C4-2B (cell line): ENCODE measurements at regions not wholly inside any gene's neighbourhood (a gene's known extent, or its start where the extent isn't known, plus 50 kb on each side); places are given as distances from the start of the nearest gene placed in this dataset.

ENCODE experiments used
- H3K27ac ChIP-seq: fragments of 450-650 bp; 2 replicates; pipeline ENCODE4 v1.5.1; 2017
- ZFX ChIP-seq: fragments of 450-650 bp; IDR thresholded peaks from 2 replicates; pipeline ENCODE4 v1.6.1; 2017
- TF ChIP-seq, protein P1 (sequence below): fragments of 450-650 bp; conservative IDR thresholded peaks from 2 replicates; pipeline ENCODE4 v1.5.1; 2017; ENCODE audit warnings: mild to moderate bottlenecking

DNA sequence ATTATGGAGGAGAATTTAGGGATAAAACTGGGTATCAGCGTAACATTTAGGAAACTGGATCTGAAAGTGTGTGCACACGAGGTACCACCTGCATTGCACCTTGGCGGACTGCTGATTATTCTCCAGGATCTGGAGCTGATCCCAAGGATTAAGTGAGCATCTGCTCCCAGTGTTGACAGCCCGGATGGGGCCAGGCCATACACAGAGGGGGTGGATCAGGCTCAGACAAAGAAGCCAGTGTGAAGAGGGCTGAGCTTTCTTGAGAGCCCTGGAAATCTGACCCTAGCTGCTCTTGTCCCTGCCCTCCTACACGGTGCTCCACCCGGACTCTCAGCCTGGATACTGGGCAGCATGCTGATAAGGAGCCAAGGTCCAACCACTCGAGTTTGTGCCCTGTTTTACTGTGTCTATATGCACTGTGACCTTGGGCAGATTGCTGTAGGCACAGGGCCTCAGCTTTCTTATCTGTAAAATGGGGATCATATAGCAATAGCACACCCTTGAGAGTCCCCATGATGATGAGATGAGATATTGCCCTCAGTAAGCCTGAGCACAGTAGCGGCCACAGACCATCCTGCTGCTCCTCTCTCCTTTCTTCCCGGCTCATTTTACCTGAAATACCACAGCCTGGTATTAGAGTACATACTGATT, 396.8 kb upstream of the CELF4 start:
- H3K27ac ChIP-seq, result no peak overlapping the region
- TF ChIP-seq, protein P1, sequence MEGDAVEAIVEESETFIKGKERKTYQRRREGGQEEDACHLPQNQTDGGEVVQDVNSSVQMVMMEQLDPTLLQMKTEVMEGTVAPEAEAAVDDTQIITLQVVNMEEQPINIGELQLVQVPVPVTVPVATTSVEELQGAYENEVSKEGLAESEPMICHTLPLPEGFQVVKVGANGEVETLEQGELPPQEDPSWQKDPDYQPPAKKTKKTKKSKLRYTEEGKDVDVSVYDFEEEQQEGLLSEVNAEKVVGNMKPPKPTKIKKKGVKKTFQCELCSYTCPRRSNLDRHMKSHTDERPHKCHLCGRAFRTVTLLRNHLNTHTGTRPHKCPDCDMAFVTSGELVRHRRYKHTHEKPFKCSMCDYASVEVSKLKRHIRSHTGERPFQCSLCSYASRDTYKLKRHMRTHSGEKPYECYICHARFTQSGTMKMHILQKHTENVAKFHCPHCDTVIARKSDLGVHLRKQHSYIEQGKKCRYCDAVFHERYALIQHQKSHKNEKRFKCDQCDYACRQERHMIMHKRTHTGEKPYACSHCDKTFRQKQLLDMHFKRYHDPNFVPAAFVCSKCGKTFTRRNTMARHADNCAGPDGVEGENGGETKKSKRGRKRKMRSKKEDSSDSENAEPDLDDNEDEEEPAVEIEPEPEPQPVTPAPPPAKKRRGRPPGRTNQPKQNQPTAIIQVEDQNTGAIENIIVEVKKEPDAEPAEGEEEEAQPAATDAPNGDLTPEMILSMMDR, result no peak
- TF ChIP-seq ZFX, result no peak

DNA sequence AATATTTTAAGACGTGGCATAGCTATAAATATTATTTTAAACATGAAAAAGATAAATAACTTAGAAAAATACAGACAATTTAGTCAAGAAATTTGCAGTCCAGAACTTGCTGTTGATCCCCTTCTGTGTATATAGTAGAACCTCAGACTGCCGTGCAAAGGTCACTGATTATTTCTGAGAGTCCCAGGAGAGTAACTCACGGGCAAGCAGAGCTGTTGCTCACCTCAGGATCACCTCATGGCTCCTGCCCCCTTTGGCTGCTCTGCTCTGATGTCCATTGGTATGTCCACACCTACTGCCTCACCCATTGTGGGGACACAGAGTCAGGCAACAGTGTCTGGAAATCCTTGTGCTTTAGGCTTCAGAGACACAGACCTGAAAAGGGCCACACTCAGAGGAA, 392.9 kb upstream of the CELF4 start:
- TF ChIP-seq ZFX, result no peak
- TF ChIP-seq, protein P1, result no peak

DNA sequence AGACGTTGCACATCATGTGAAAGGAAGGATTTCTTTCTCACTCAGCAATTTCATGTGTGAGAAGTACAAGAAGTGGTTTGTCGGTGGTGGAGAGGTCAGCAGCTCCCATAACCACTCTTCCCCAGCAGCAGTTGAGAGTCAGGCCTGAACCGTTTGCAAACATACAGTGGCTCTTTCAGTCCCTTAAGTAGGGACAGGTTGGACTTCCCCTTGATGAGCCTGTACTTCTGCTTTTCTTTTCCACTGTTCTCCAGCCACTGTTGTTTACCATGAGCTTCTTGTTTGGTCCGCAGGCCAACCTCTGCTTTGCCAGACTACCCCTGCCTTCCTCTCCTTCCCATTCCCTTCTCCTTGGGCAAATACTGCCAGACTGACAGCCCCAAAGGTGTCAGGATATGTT, 391.3 kb upstream of the CELF4 start:
- no peak overlapping the region for H3K27ac ChIP-seq
- TF ChIP-seq, protein P1, result no peak
- no peak for TF ChIP-seq ZFX

More for the DNA sequence above, 392.9 kb upstream of the CELF4 start:
- H3K27ac ChIP-seq, result no peak overlapping the region

DNA sequence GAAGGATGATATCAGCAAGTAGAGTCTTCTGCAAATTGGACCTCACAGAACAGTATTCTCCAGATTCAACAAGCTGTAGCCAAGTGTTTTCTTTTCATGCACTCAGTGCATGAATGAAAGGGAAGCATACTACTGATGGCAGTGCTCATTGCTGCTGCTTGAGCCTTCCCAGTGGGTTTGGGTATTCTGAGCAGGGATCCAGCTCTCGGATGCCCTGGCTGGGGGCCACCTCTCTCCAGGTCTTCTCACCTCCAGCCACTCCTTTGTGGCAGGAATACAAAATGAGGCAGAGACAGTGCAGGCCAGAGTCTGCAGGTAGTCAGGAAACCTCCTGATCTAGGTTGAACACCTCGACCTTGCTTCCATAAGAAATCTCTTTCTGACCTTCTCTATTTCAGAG, 390.4 kb upstream of the CELF4 start:
- TF ChIP-seq, protein P1, result no peak
- no peak for TF ChIP-seq ZFX

DNA sequence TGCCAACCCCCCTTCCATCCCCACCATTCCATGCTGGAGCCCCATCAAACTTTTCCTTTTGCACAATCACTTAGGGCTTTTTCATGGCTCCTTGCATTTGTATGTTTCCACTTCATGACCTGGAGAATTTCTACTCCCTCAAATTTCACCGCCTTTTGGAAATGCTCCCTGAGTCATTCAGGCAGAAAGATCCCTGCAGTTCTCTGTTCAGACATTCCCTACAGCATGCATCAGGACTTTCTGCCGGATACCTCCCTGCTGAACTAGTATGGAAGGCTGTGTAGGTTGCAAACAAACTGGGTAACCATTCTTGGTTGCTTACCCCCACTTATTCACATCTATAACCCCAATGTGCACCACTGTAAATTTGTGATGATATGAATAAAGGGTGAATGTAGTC, 389.6 kb upstream of the CELF4 start:
- TF ChIP-seq, protein P1, result no peak
- TF ChIP-seq ZFX, result no peak
- no peak overlapping the region for H3K27ac ChIP-seq

More for the DNA sequence above, 390.4 kb upstream of the CELF4 start:
- H3K27ac ChIP-seq, result no peak overlapping the region

DNA sequence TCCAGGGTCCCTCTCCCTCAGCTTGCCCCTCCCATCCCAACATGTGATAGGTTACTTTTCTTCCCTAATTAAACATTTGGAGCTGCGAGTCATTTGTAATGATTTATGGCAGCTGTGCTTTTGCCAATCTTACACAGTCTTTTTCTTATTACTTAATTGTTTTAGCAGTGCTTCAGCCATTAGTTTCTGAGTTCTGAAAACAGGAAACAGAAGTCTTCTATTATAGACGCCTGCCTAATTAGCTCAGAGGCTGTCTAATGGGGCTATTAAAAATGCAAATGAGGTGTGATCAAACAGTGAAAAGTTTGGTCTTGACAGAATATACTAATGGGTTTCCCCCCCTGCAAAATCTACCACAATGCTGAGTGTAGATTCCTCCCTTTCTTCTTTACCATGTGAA, 388.3 kb upstream of the CELF4 start:
- no peak overlapping the region for H3K27ac ChIP-seq
- TF ChIP-seq, protein P1, result no peak
- no peak for TF ChIP-seq ZFX

DNA sequence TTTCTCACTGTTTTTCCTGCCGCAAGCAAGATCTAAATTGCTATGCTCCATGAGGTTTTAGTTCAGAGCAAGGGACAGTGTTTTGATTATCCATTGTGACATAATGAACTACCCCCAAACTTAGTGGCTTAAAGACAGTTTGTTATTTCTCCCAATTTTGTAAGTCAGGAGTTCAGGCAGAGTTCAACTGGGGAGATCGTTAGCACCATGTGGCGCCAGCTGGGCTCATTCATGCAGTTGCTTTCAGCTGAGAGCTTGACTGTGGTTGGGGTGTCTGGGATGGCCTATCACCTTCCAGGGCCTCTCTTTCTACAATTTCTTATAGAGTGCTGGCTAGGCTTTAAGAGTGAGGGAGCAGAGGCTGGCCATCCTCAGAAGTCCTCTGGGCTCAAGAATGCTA, 382.9 kb upstream of the CELF4 start:
- no peak overlapping the region for H3K27ac ChIP-seq
- TF ChIP-seq ZFX, result no peak
- TF ChIP-seq, protein P1, result no peak
